ENCODE measurements at regions not wholly inside any gene's neighbourhood (a gene's known extent, or its start where the extent isn't known, plus 50 kb on each side); places are given as distances from the start of the nearest gene placed in this dataset.
A peak's percentile ranks its signal among the peaks of the same experiment; 100 is the strongest.

DNA sequence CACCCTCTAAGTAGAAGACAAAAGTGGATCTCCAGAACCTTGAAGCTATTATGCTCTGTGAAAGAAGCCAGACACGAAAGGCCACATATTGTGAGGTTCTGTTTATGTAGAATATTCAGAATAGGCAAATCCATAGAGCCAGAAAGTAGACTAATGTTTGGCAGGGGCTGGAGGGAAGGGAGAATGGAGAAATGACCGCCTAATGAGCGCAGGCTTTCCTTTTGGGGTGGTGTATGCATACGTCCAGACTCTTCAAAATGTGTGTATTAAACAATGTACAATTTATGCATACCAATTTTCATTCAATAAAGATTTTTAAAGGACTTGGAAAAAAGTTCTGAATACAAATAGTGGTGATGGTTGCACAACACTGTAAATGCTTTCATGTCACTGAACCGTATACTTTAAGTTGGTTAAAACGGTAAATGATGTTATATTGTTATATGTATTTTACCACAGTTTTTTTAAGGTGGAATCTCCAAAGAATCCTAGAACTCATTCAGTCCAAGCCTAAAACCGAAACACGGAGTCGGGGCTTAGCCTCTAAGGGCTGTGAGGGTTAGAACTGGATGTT, 397.4 kb downstream of the SOX9 start:
- DNase-seq (ENCODE audit: low read depth): no peak

- DNase-seq (ENCODE audit: low read depth): no peak
Measured at GRCh38 chr17:72518753-72519597, 398.2 kb downstream of the SOX9 start.

DNA sequence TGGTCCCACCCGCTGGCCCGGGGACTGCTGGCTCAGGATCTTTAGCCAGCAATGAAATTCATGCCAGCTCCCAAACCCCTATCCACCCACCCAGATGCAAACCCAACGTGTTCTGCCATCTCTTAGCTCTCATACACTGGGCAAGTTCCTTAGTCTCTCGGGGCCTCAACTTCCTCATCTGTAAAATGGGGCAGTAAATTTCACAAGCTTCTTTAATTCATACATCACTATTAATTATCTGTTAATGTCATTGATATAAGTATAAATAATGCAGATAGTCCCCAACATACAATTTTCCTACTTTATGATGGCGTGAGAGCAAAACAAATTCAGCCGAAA, 398.7 kb downstream of the SOX9 start:
- DNase-seq (ENCODE audit: low read depth): no peak

DNA sequence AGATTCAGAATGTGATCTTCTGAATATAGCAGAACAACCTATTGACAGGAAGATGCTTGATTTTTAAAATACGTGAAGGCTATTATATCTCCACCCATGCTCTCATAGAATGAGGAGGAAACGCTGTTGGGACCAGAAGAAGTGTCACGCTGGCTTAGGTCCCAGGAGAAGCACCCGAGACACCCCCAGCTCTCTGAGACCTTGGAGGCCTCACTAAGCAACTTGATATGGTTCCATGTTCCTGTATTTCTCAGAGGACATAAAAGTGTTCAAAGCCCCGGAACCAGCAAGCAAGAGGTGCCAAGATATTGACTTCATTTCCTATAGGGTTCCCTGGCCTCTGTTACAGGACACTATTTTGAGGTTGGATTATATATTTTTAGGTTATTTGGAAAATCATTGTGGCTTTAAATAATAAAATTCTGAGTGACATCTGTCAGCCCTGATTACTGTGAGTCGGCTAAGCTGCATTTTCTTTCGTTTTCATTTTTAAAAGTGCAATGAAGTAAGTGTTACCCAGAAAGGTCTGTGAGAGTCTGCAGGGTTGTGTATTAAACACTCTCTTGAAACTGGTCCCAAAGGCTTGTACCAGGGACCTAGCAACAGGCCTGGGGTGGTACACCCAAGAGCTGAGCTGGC, 400.0 kb downstream of the SOX9 start:
- DNase-seq (ENCODE audit: low read depth): no peak

DNA sequence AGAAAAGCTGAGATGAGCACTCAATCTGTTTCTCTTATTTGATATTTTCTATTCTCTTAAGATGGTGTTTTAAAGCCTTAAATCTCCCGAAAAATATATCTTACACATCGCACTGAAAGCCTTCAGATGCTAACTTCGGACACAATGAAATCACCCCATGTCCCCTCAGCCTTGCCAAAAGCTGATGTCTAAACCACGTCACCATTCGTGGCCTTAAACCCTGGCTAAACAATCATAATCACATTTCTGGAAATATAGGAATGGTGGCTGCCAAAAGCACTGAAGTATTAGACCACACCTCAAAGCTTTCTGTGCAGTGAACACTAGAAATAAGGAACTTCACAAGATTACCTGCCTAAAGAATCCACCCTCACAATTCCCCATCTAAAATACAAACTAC, 402.7 kb downstream of the SOX9 start:
- DNase-seq (ENCODE audit: low read depth): no peak

GRCh38 chr17:72525225-72526015, 404.6 kb downstream of the SOX9 start:
- no peak for DNase-seq (ENCODE audit: low read depth)

DNA sequence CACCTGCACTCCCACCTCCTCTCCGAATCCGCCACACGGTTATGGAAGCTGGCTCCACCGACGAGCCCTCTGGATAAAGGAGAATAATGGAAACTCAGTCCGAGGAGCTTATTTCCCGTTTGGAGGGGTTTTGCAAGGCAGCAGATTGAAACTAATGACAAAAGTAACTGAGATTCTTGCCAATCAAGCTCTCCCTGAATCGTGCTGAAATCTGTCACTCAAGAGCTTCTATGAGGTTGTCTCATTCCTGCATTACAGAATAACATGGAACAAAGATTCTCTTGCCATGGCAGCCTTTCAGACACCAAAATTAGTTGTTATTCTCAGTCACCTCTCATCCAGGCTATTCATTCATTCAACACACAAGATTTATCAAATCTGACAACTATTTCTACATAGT, 405.9 kb downstream of the SOX9 start:
- no peak for DNase-seq (ENCODE audit: low read depth)

DNA sequence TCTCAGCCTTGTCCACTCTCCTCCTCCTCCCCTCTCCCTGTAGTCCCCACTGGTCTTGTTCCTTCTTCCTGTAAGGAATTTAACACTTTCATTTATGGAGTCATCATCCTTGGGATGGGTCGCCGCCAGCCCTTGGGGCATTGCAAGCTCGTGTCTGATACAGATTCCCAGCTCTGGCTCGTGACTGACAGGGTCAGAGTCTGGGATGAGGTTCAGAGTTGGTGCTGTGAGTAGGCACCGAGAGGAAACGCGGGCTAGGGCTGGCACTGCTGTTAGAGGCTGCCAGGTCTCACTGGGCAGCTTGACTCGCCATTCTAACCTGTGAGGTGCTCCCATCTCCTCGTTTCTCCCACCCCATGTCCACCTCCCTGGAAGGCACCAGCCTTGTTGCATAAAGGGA, 407.0 kb downstream of the SOX9 start:
- DNase-seq (ENCODE audit: low read depth): peak; percentile 37

DNA sequence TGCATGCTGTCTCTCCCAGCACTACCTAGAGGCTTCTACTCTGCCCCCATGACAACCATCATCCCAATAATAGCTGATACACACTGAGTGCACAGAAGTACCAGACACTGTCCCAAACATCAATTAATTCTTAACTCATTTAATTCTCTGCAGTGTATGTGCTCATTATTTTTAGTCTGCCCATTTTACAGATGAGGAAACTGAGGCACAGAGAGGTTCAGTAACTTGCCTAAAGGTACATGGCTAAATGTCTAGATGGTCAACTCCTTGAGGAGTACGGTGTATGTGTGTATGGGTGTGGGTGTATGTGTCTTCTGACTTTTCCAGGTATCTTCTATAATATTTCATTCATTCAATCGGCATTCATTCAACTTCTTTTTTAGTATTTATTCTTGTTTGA, 407.9 kb downstream of the SOX9 start:
- DNase-seq (ENCODE audit: low read depth): no peak

- DNase-seq (ENCODE audit: low read depth): no peak
Measured at GRCh38 chr17:72529386-72529785, 408.6 kb downstream of the SOX9 start.

DNA sequence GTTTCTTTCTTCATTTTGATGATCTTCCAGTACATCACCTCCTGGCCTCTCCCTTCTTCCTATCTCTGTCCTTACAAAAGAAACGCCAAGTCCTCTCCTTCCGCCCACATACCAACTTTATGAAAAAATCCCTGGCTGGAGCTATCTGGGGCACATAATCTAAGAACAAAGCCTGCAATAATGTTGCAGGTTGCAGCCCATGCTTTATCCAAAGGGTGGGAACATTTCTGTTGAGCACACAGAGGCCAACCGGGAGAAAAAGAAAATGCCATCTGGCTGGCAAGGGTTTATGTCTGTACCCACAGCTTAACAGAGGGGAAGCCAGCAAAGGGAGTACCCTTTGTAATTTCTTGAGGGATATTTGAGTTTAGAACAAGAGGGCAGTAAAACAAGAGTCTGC, 409.6 kb downstream of the SOX9 start:
- DNase-seq (ENCODE audit: low read depth): no peak

DNA sequence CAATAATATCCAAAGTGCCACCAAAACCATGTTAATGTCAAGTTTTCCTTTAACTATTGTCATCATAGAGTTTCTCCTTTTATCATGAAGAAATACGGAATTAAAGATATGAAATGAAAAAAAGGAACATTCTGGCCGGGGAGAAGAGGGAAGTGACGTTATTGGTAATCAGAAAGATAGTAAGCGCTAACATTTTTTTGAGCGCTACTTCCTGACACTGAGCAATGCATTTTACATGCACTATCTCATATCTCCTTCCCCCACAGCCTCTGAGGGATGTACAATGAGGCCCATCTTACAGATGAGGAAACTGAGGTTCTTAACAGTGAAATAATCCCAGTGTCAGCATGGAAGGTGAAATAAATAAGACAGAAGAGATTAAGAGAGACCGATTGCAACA, 410.9 kb downstream of the SOX9 start:
- no peak for DNase-seq (ENCODE audit: low read depth)

- no peak for DNase-seq (ENCODE audit: low read depth)
Measured at GRCh38 chr17:72534265-72534664, 413.4 kb downstream of the SOX9 start.

DNA sequence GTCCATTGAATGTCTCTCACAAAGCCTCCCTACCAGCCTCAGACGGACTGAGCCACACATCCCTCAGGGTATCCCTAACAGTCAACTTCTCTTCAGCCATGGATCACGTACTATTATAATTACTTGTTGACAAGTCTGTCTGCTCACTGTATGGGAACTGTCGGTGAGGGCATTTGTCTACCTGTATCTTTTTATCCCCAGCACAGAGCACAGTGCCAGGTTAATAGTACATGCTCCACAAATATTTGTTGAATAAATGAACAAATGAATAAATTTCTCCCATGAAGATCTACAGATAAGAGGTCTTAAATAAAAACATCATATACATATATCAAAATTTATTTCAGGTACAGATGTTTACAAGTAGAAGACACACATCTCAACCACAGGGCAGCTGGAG, 414.0 kb downstream of the SOX9 start:
- DNase-seq (ENCODE audit: low read depth): no peak

DNA sequence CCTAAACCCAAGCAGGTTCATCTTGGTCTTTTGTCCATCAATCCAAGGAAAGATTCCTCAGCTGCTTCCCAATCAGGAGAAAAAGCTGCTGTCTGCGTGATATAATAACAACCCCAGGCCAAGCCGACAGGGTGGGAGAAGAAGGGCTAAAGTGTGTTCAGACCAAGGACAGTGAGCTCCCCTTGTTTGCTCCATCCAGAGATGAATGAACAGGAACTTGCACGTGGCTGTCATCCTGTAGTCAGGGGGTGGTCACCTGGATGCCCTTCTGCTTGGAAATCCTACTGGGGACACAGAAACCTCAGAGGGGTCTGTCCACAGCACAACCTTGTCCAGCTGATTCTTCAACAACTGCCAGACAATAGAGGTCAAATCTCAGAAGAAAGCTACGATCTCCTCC, 414.5 kb downstream of the SOX9 start:
- no peak for DNase-seq (ENCODE audit: low read depth)

DNA sequence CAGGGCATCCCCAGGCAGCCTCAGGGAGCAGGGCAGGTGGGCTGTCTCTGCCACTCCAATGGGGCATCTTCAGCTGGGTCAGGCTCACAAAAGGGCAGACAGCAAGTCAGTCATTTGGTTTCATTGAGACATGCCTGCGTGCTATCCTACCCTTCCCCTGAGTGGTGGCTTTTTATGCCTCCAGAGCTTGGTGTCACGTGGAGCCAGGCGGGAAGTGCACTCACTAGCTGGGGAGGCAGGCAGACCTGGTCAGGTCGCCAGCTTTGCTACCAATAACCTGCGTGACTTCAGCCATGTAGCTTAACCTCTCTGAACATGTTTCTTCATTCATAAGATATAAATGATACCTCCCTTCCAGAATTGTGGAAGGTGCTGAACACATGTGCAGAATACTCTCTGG, 415.0 kb downstream of the SOX9 start:
- DNase-seq (ENCODE audit: low read depth): no peak

DNA sequence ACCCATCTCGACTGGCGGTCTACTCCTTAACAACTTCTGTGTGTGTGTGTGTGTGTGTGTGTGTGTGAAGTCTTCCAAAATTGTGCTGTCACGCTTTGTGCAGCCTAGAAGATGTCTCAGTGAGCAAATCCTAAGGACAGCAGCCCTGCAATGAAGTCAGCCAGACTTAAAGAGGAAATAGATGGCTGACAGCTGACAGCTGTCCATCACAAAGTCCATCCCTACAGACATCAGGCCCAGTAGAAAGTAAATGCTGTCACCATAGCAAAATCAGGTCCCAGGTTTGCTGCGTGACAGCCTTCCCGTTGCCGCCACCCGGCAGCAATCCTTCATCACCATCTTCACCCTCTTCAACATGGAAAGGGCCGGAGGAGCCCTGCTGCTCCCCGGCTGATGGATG, 416.0 kb downstream of the SOX9 start:
- no peak for DNase-seq (ENCODE audit: low read depth)

DNA sequence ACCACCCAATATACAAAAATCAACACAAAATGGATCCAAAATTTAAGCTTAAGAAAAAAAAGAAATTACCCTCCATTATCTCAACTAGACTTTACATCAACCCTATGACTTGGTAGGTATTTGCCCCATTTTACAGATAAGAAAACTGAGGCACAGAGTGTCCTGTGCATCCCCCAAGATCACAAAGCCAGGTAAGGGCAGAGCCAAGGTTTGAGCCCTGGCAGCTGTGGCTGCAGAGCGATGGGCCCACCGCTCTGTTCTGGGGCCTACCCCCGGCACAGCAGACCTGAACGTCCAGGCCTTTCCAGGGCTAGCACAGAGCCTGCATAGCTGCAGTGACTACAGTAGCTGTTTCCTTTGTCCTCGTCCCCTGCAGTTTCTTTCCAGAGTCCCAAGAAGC, 417.6 kb downstream of the SOX9 start:
- no peak for DNase-seq (ENCODE audit: low read depth)

- no peak for DNase-seq (ENCODE audit: low read depth)
Measured at GRCh38 chr17:72538901-72539352, 418.1 kb downstream of the SOX9 start.

- peak; percentile 78 for DNase-seq (ENCODE audit: low read depth)
Measured at GRCh38 chr17:72539981-72540897, 419.4 kb downstream of the SOX9 start.

DNA sequence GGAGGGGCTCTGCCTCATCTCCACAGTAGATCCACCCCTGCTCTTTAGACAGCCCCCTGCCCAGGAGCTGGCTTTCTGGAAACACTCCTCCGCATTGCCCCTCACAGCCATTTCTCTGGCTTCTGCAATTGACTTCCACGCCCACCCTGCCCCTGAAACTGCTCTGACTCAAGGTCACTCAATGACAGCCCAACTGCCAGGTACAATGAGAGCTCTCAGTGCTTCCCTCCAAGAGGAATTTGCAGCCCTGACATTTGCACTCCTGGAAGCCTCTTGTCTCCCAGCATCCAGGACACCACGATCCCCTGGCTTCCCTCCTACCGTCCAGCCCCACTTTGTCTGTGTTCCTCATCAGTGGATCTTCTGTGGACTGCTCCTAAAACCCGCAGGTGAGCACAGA, 421.5 kb downstream of the SOX9 start:
- no peak for DNase-seq (ENCODE audit: low read depth)
